Chondrocyte (in vitro differentiated cells): ENCODE measurements at regions not wholly inside any gene's neighbourhood (a gene's known extent, or its start where the extent isn't known, plus 50 kb on each side); places are given as distances from the start of the nearest gene placed in this dataset.
"Not testable (repeated sequence)": the region's sequence is repeated elsewhere in the genome, so short reads cannot be mapped to it uniquely, and the experiment has no call there.

Source experiments
- DNase-seq: peaks from one replicate; pipeline ENCODE4 v3.0.0; 2021; ENCODE audit warnings: mixed read lengths, low spot score
- H3K27ac Mint-ChIP-seq: one replicate; pipeline ENCODE4 v1.8.0; 2021; ENCODE audit warnings: mild to moderate bottlenecking, moderate library complexity, mixed read lengths; ENCODE audit not compliant: unreplicated experiment
- H3K27me3 Mint-ChIP-seq: 2 replicates; pipeline ENCODE4 v1.8.0; 2021; ENCODE audit warnings: low read depth, mixed read lengths
- H3K36me3 Mint-ChIP-seq: 2 replicates; pipeline ENCODE4 v1.8.0; 2021; ENCODE audit warnings: low read depth, mixed read lengths
- H3K4me1 Mint-ChIP-seq: 2 replicates; pipeline ENCODE4 v1.8.0; 2021; ENCODE audit warnings: low read depth, mild to moderate bottlenecking, mixed read lengths
- H3K4me3 Mint-ChIP-seq: one replicate; pipeline ENCODE4 v1.8.0; 2021; ENCODE audit warnings: mild to moderate bottlenecking, moderate library complexity, mixed read lengths; ENCODE audit not compliant: unreplicated experiment
- H3K9me3 Mint-ChIP-seq: 2 replicates; pipeline ENCODE4 v1.8.0; 2021; ENCODE audit warnings: low read depth, mixed read lengths
- TF ChIP-seq, protein P1 (sequence below): fragments of 200-600 bp; sonication (generic); IDR thresholded peaks from 2 replicates; pipeline ENCODE4 v1.5.0; 2021; ENCODE audit warnings: antibody characterized with exemption, mild to moderate bottlenecking, moderate library complexity

DNA sequence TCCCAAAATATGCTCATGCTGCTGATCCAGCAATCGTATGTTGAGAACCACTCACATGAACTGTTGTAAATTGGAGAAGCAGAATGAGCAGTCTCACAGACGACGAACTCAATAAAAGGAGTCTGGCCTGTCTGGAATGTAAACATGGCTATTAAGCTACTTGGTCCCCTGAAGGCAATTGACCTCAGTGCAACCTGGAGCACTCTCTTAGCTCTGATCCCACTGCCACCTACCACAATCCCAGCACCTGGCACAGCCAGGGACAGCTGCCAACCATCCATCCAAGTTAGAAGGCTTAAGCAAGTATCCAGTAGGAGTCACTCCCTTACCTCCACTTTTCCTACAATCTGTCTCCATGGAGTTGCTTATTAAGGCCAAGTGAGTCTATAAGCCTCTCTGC, 406.9 kb upstream of the CLEC14A start:
- Mint-ChIP-seq H3K4me1 (no peaks in the 10 kb centered on the region), H3K27ac (no peak overlapping the region), H3K9me3 (no peaks in the 10 kb centered on the region), H3K4me3 (no peak overlapping the region), H3K27me3 (peaks cover 6% of the 10 kb centered on the region), H3K36me3 (no peaks in the 10 kb centered on the region)
- no peak for DNase-seq
- TF ChIP-seq, protein P1, sequence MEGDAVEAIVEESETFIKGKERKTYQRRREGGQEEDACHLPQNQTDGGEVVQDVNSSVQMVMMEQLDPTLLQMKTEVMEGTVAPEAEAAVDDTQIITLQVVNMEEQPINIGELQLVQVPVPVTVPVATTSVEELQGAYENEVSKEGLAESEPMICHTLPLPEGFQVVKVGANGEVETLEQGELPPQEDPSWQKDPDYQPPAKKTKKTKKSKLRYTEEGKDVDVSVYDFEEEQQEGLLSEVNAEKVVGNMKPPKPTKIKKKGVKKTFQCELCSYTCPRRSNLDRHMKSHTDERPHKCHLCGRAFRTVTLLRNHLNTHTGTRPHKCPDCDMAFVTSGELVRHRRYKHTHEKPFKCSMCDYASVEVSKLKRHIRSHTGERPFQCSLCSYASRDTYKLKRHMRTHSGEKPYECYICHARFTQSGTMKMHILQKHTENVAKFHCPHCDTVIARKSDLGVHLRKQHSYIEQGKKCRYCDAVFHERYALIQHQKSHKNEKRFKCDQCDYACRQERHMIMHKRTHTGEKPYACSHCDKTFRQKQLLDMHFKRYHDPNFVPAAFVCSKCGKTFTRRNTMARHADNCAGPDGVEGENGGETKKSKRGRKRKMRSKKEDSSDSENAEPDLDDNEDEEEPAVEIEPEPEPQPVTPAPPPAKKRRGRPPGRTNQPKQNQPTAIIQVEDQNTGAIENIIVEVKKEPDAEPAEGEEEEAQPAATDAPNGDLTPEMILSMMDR = no peak

DNA sequence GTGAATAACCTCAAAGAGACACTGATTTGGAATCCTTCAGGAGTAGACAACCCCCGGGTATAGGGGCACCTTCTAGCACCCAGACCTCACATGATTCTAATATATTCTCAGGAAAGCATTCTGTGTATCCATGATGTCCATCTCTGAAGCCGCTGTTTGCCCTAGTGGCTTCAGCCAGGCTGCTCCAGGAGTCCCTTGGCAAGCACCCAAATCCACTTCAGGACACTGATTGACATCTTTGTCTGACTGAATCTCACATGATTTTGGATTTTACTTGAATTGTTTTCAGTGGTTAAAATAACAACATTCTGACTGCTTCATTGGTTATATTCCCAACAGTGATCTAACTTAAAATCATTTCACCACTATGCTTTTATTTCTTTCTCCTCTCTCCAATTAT, 390.5 kb upstream of the CLEC14A start:
- TF ChIP-seq, protein P1 = no peak
- DNase-seq = no peak
- no peak overlapping the region for H3K4me3 Mint-ChIP-seq
- H3K9me3 Mint-ChIP-seq = peaks cover 2% of the 10 kb centered on the region
- no peaks in the 10 kb centered on the region for H3K36me3 Mint-ChIP-seq
- no peaks in the 10 kb centered on the region for H3K4me1 Mint-ChIP-seq
- H3K27ac Mint-ChIP-seq = no peak overlapping the region
- H3K27me3 Mint-ChIP-seq = peaks cover 1% of the 10 kb centered on the region

DNA sequence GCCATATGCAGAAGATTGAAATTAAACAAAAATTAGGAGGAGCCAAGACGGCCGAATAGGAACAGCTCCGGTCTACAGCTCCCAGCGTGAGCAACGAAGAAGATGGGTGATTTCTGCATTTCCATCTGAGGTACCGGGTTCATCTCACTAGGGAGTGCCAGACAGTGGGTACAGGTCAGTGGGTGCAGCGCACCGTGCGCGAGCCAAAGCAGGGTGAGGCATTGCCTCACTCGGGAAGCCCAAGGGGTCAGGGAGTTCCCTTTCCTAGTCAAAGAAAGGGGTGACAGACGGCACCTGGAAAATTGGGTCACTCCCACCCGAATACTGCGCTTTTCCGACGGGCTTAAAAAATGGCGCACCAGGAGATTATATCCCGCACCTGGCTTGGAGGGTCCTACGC, 379.0 kb upstream of the CLEC14A start:
- not testable (repeated sequence) for H3K27me3 Mint-ChIP-seq, H3K4me3 Mint-ChIP-seq, H3K36me3 Mint-ChIP-seq, DNase-seq, H3K4me1 Mint-ChIP-seq, H3K27ac Mint-ChIP-seq
- H3K9me3 Mint-ChIP-seq = peaks cover 16% of the 10 kb centered on the region

DNA sequence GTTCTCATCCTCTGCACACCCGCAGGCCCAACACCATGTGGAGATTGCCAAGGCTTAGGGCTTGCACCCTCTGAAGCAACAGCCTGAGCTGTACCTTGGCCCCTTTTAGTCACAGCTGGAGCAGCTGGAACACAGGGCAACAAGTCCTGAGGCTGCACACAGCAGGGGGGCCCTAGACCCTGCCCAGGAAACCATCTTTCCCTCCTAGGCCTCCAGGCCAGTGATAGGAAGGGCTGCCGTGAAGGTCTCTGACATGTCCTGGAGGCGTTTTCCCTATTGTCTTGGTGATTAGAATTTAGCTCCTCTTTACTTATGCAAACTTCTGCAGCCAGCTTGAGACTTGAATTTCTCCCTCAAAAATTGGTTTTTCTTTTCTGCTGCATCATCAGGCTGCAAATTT, 373.5 kb upstream of the CLEC14A start:
- H3K27me3 Mint-ChIP-seq = no peaks in the 10 kb centered on the region
- H3K4me3 Mint-ChIP-seq = no peak overlapping the region
- H3K27ac Mint-ChIP-seq = no peak overlapping the region
- TF ChIP-seq, protein P1 = no peak
- peak; percentile 41 for DNase-seq
- H3K36me3 Mint-ChIP-seq = no peaks in the 10 kb centered on the region
- peaks cover 20% of the 10 kb centered on the region for H3K9me3 Mint-ChIP-seq
- H3K4me1 Mint-ChIP-seq = no peaks in the 10 kb centered on the region

DNA sequence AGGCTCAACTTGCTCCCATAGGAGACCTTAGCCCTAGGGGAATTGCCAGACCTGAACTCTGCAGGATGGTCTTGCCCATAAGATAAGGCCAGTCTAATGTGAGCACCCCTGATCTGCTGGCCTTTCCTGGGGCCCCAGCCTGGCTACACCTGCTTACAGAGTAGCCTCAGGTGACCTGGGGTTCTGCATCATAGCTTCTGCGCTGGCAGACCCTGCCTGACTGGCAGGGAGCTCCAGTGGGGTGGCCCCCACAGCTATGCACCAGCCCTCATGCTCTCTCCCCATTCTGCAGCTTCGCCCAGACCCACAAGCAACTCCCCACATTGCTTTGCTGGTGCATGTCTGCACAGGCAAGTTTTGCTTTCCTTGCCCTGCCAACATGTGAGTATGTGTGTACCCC, 371.3 kb upstream of the CLEC14A start:
- Mint-ChIP-seq H3K27ac (no peak overlapping the region), H3K36me3 (no peaks in the 10 kb centered on the region), H3K4me1 (no peaks in the 10 kb centered on the region), H3K27me3 (no peaks in the 10 kb centered on the region), H3K4me3 (no peak overlapping the region), H3K9me3 (peaks cover 13% of the 10 kb centered on the region)
- peak; percentile 44 for DNase-seq
- TF ChIP-seq, protein P1 = no peak

DNA sequence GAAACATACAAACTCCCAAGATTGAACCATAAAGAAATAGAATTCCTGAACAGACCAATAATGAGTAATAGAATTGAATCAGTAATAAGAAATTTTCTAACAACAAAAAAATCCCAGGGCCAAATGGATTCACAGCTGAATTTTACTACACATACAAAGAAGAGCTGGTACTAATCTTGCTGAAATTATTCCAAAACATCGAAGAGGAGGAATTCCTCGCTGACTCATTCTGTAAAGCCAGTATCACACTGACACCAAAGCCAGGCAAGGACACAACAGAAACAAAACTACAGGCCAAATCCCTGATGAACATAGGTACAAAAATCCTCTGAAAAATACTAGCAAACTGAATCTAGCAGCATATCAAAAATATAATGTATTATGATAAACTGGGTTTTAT, 367.8 kb upstream of the CLEC14A start:
- H3K27me3 Mint-ChIP-seq = no peaks in the 10 kb centered on the region
- H3K9me3 Mint-ChIP-seq = peaks cover 10% of the 10 kb centered on the region
- H3K27ac Mint-ChIP-seq = no peak overlapping the region
- DNase-seq = no peak
- TF ChIP-seq, protein P1 = no peak
- H3K4me1 Mint-ChIP-seq = no peaks in the 10 kb centered on the region
- H3K36me3 Mint-ChIP-seq = no peaks in the 10 kb centered on the region
- H3K4me3 Mint-ChIP-seq = no peak overlapping the region
